H1 (cell line): ENCODE measurements at regions not wholly inside any gene's neighbourhood (a gene's known extent, or its start where the extent isn't known, plus 50 kb on each side); places are given as distances from the start of the nearest gene placed in this dataset.

Experiments
- CTCF ChIA-PET: fragments of 300-600 bp; sonication (Branson Sonifier 250); formaldehyde crosslinking; loops from one replicate; lab custom pipeline; 2021; ENCODE audit not compliant: partially characterized antibody; lab: Charles Lee
- POLR2A ChIA-PET: fragments of 300-600 bp; sonication (Branson Sonifier 250); formaldehyde crosslinking; loops from one replicate; lab custom pipeline; 2021; ENCODE audit warnings: inconsistent platforms; ENCODE audit not compliant: partially characterized antibody; lab: Charles Lee
- DNase-seq, 2 experiments: peaks; one replicate each; pipeline versions ENCODE4 v3.0.0 to v3.0.0-alpha.2; 2010 to 2022; ENCODE audit warnings: low spot score in 2 of 2, low read depth in 1 of 2, mixed read lengths in 1 of 2
- FAIRE-seq: peaks from 2 replicates; lab custom pipeline; 2011; peaks lifted over from hg19 to GRCh38; lab: Jason Lieb, UNC
- H2AFZ ChIP-seq: 2 replicates; pipeline ENCODE4 v1.8.1; 2012; ENCODE audit warnings: low read length, inconsistent platforms
- H2AK5ac ChIP-seq: 2 replicates; pipeline ENCODE4 v1.6.1; 2013; ENCODE audit warnings: low read depth, low read length
- H2BK120ac ChIP-seq: replicated peaks from 2 replicates; pipeline ENCODE3; 2013; ENCODE audit warnings: low read depth, low read length, inconsistent platforms
- H2BK12ac ChIP-seq: 2 replicates; pipeline ENCODE4 v1.6.1; 2013; ENCODE audit warnings: low read depth, low read length
- H2BK15ac ChIP-seq: 2 replicates; pipeline ENCODE4 v1.6.1; 2013; ENCODE audit warnings: low read length
- H2BK20ac ChIP-seq: 2 replicates; pipeline ENCODE4 v1.6.1; 2013; ENCODE audit warnings: low read length
- H2BK5ac ChIP-seq: 2 replicates; pipeline ENCODE4 v1.6.1; 2013; ENCODE audit warnings: low read depth, low read length
- H3K14ac ChIP-seq: 2 replicates; pipeline ENCODE4 v1.6.1; 2013; ENCODE audit warnings: inconsistent platforms; ENCODE audit not compliant: insufficient read length
- H3K18ac ChIP-seq: 2 replicates; pipeline ENCODE4 v1.6.1; 2013; ENCODE audit warnings: low read length; ENCODE audit errors: extremely low read depth
- H3K23ac ChIP-seq: 2 replicates; pipeline ENCODE4 v1.6.1; 2013; ENCODE audit warnings: inconsistent platforms; ENCODE audit not compliant: insufficient read length
- H3K23me2 ChIP-seq: 2 replicates; pipeline ENCODE4 v1.6.1; 2013; ENCODE audit warnings: low read depth, low read length
- H3K27ac ChIP-seq: 2 replicates; pipeline ENCODE4 v1.6.1; 2011; ENCODE audit warnings: low read depth, low read length, inconsistent platforms
- H3K27me3 ChIP-seq, 4 experiments: replicated peaks in 1 of 4; 1 replicate in 1 of 4; 2 replicates in 3 of 4; pipeline versions ENCODE4 v1.6.1 to v1.8.1; 2011 to 2013; ENCODE audit warnings: low read length in 3 of 4, mild to moderate bottlenecking in 3 of 4, inconsistent platforms in 2 of 4, mixed read lengths in 2 of 4, moderate library complexity in 1 of 4; ENCODE audit not compliant: control insufficient read depth in 3 of 4, insufficient read depth in 3 of 4; ENCODE audit errors: extremely low read depth in 1 of 4
- H3K36me3 ChIP-seq, 4 experiments: 2 replicates each; pipeline versions ENCODE4 v1.6.1 to v1.8.1; 2011 to 2013; ENCODE audit warnings: mild to moderate bottlenecking in 4 of 4, low read length in 3 of 4, moderate library complexity in 2 of 4, control low read depth in 1 of 4, inconsistent platforms in 1 of 4; ENCODE audit not compliant: insufficient read depth in 4 of 4, control insufficient read depth in 2 of 4
- H3K4ac ChIP-seq: replicated peaks from 2 replicates; pipeline ENCODE3; 2013; ENCODE audit warnings: low read length, low read depth, mixed read lengths, inconsistent platforms; ENCODE audit not compliant: insufficient read length
- H3K4me1 ChIP-seq, 4 experiments: replicated peaks in 1 of 4; 1 replicate in 1 of 4; 2 replicates in 3 of 4; pipeline versions ENCODE4 v1.6.1 to v1.8.1; 2011 to 2013; ENCODE audit warnings: low read length in 3 of 4, inconsistent platforms in 2 of 4, mixed read lengths in 1 of 4; ENCODE audit not compliant: insufficient read depth in 4 of 4, control insufficient read depth in 3 of 4
- H3K4me2 ChIP-seq, 2 experiments: 2 replicates each; pipeline versions ENCODE4 v1.6.1 to v1.8.1; 2011 to 2013; ENCODE audit warnings: low read depth in 2 of 2, low read length in 2 of 2, control low read depth in 1 of 2, inconsistent platforms in 1 of 2, mild to moderate bottlenecking in 1 of 2; ENCODE audit not compliant: insufficient read depth in 1 of 2
- H3K4me3 ChIP-seq, 4 experiments: fragments of 200-600, 300-600 bp in 1 of 4; sonication (generic), shearing (Covaris generic), sonication (Bioruptor Twin) in 1 of 4; 2 replicates each; pipeline versions ENCODE4 v1.5.1 to v1.8.1; 2011 to 2016; ENCODE audit warnings: low read length in 4 of 4, low read depth in 3 of 4, control low read depth in 2 of 4, inconsistent platforms in 2 of 4, mild to moderate bottlenecking in 2 of 4, mixed read lengths in 1 of 4, moderate library complexity in 1 of 4; ENCODE audit not compliant: insufficient read depth in 2 of 4; ENCODE audit errors: extremely low read depth in 1 of 4
- H3K56ac ChIP-seq: replicated peaks from 2 replicates; pipeline ENCODE3; 2013; ENCODE audit warnings: low read depth, mild to moderate bottlenecking, mixed read lengths, low read length, inconsistent platforms; ENCODE audit not compliant: insufficient read length
- H3K79me1 ChIP-seq: 2 replicates; pipeline ENCODE4 v1.6.1; 2013; ENCODE audit warnings: low read depth, low read length, control low read depth
- H3K79me2 ChIP-seq, 2 experiments: 2 replicates each; pipeline versions ENCODE4 v1.6.1 to v1.8.1; 2012 to 2013; ENCODE audit warnings: low read length in 2 of 2, mild to moderate bottlenecking in 2 of 2, inconsistent platforms in 1 of 2; ENCODE audit not compliant: insufficient read depth in 2 of 2, control insufficient read depth in 1 of 2
- H3K9ac ChIP-seq, 4 experiments: replicated peaks in 1 of 4; 1 replicate in 1 of 4; 2 replicates in 3 of 4; pipeline versions ENCODE4 v1.6.1 to v1.8.1; 2011 to 2013; ENCODE audit warnings: low read depth in 3 of 4, low read length in 3 of 4, control low read depth in 2 of 4, mild to moderate bottlenecking in 2 of 4, moderate library complexity in 2 of 4, inconsistent platforms in 1 of 4; ENCODE audit errors: extremely low read depth in 1 of 4
- H3K9me3 ChIP-seq, 2 experiments: 2 replicates each; pipeline versions ENCODE4 v1.6.1 to v1.8.1; 2012 to 2013; ENCODE audit warnings: mild to moderate bottlenecking in 2 of 2, moderate library complexity in 2 of 2, control low read depth in 1 of 2, inconsistent platforms in 1 of 2, low read depth in 1 of 2, low read length in 1 of 2, mixed read lengths in 1 of 2; ENCODE audit not compliant: insufficient read depth in 2 of 2
- H4K20me1 ChIP-seq, 2 experiments: replicated peaks in 1 of 2; 2 replicates each; pipeline versions ENCODE3 to v1.8.1; 2011 to 2013; ENCODE audit warnings: inconsistent platforms in 2 of 2, low read length in 2 of 2, mild to moderate bottlenecking in 1 of 2; ENCODE audit not compliant: insufficient read depth in 2 of 2, control insufficient read depth in 1 of 2
- H4K5ac ChIP-seq: 2 replicates; pipeline ENCODE4 v1.6.1; 2013; ENCODE audit warnings: low read length, low read depth, mixed read lengths, inconsistent platforms; ENCODE audit not compliant: insufficient read length
- H4K8ac ChIP-seq: 2 replicates; pipeline ENCODE4 v1.8.0; 2013; ENCODE audit warnings: mild to moderate bottlenecking, moderate library complexity, low read length, inconsistent platforms; ENCODE audit not compliant: insufficient read depth; ENCODE audit errors: extremely low read depth
- H4K91ac ChIP-seq: replicated peaks from 2 replicates; pipeline ENCODE3; 2013; ENCODE audit warnings: low read length, mixed read lengths, inconsistent platforms; ENCODE audit not compliant: insufficient read length
- CEBPB ChIP-seq: IDR thresholded peaks from 2 replicates; pipeline ENCODE4 v1.6.1; 2012; ENCODE audit warnings: low read depth, low read length
- HDAC6 ChIP-seq: IDR thresholded peaks from one replicate; pipeline ENCODE4 v1.7.1; 2012; ENCODE audit warnings: low read depth, mild to moderate bottlenecking, inconsistent platforms, low read length, moderate library complexity
- KDM5A ChIP-seq: fragments of 200-600 bp; IDR thresholded peaks from 2 replicates; pipeline ENCODE4 v1.7.1; 2012; ENCODE audit warnings: mild to moderate bottlenecking, low read length, inconsistent platforms, mixed read lengths
- NRF1 ChIP-seq: IDR thresholded peaks from 2 replicates; pipeline ENCODE4 v1.6.1; 2011; ENCODE audit warnings: mild to moderate bottlenecking, low read depth, low read length, improper control_type of control experiment
- POLR2A ChIP-seq, 2 experiments: IDR thresholded peaks; 1 replicate in 1 of 2; 2 replicates in 1 of 2; pipeline ENCODE4 v1.6.1; 2011; ENCODE audit warnings: low read depth in 2 of 2, low read length in 2 of 2, mild to moderate bottlenecking in 2 of 2; ENCODE audit errors: control extremely low read depth in 1 of 2
- TCF12 ChIP-seq: IDR thresholded peaks from 2 replicates; pipeline ENCODE4 v1.6.1; 2011; ENCODE audit warnings: low read depth, mild to moderate bottlenecking, low read length
- WGBS, 2 experiments: shearing (Covaris generic) in 1 of 2; methylation state at CpG; one replicate each; pipeline versions ENCODE4 v1.1.6 to v1.1.7; 2013 to 2015; ENCODE audit warnings: low lambda C conversion rate in 2 of 2, mixed read lengths in 2 of 2, inconsistent platforms in 1 of 2, low coverage in 1 of 2, missing lambda C conversion rate in 1 of 2; ENCODE audit not compliant: insufficient replicate concordance in 2 of 2, insufficient coverage in 1 of 2, insufficient read length in 1 of 2; ENCODE audit errors: extremely low coverage in 1 of 2, missing lambda C conversion rate in 1 of 2; 5-methylcytosine and 5-hydroxymethylcytosine counted together

DNA sequence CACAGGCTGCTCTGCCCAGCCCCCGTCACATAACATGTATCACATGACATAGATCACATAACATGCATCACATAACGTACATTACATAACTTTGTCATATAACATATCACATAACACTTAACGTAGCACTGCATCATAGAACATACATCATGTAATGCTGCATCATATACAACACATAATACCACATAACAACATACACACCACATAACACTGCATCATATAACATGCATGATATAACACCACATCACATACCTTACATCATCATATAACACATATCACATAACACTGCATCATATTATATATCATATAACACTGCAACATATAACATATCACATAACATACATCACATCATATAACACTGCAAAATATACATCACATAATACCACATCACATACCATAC, 83.8 kb downstream of the AXIN2 start:
- no peaks in the 10 kb centered on the region for H3K79me2 ChIP-seq
- no peak overlapping the region for H3K4me3 ChIP-seq
- no peak overlapping the region for H2BK5ac ChIP-seq
- no peak overlapping the region for H3K4ac ChIP-seq
- no peak overlapping the region for H3K4me2 ChIP-seq
- H3K4me1 ChIP-seq, result no peaks in the 10 kb centered on the region
- CTCF ChIA-PET, result interaction anchor here (1.7 kb wide), 1 partner anchor 72 kb away, joined by 3 read pairs; no protein-coding TSS in a partner anchor
- no peak overlapping the region for H3K18ac ChIP-seq
- DNase-seq, result no peak
- no peak for FAIRE-seq
- no peaks in the 10 kb centered on the region for H3K27me3 ChIP-seq
- no peak overlapping the region for H2AK5ac ChIP-seq
- H2BK20ac ChIP-seq, result no peak overlapping the region
- no peak overlapping the region for H4K8ac ChIP-seq
- H3K9me3 ChIP-seq, result no peaks in the 10 kb centered on the region; a peak in 1 of 4 replicates
- H3K9ac ChIP-seq, result no peak overlapping the region
- no peak overlapping the region for H2BK120ac ChIP-seq
- H2BK12ac ChIP-seq, result no peak overlapping the region
- H3K79me1 ChIP-seq, result no peaks in the 10 kb centered on the region
- H3K36me3 ChIP-seq, result no peaks in the 10 kb centered on the region
- WGBS, 2 experiments, result 96% methylated on average over 3 of the region's 3 CpGs; no CpG with 5 or more reads in 1 of the 2 experiments
- H3K56ac ChIP-seq, result no peak overlapping the region
- TF ChIP-seq CEBPB, result no peak
- no peak for TF ChIP-seq POLR2A (IDR thresholded peaks at IDR 0.05; ENCODE audit: control extremely low read depth in 1 of 2, low read depth in 2 of 2, low read length in 2 of 2)
- no peak for TF ChIP-seq TCF12
- no peak for TF ChIP-seq NRF1
- no peak for TF ChIP-seq KDM5A
- no peak for TF ChIP-seq HDAC6
- no peak overlapping the region for H2BK15ac ChIP-seq
- H4K91ac ChIP-seq, result no peak overlapping the region
- POLR2A ChIA-PET, result interaction anchor here (1.8 kb wide), 1 partner anchor 24 kb away, joined by 5 read pairs; no protein-coding TSS in a partner anchor
- no peak overlapping the region for H3K23ac ChIP-seq
- no peak overlapping the region for H3K14ac ChIP-seq
- no peaks in the 10 kb centered on the region for H4K20me1 ChIP-seq
- H3K27ac ChIP-seq, result no peak overlapping the region
- H3K23me2 ChIP-seq, result no peaks in the 10 kb centered on the region
- H2AFZ ChIP-seq, result no peak overlapping the region
- no peak overlapping the region for H4K5ac ChIP-seq
